ENCODE measurements at regions not wholly inside any gene's neighbourhood (a gene's known extent, or its start where the extent isn't known, plus 50 kb on each side); places are given as distances from the start of the nearest gene placed in this dataset.
"Not testable (repeated sequence)": the region's sequence is repeated elsewhere in the genome, so short reads cannot be mapped to it uniquely, and the experiment has no call there.

- FAIRE-seq (no peak), DNase-seq (ENCODE audit: low spot score) (no peak)
Observed at GRCh38 chr15:24146251-24146650, 459.1 kb upstream of the NDN start.

GRCh38 chr15:24150542-24150941 is 463.4 kb upstream of the NDN start:
- FAIRE-seq, result no peak
- DNase-seq (ENCODE audit: low spot score), result no peak

GRCh38 chr15:24158306-24158705 is 471.2 kb upstream of the NDN start:
- not testable (repeated sequence) for DNase-seq (ENCODE audit: low spot score); FAIRE-seq

GRCh38 chr15:24165512-24165911 is 478.4 kb upstream of the NDN start:
- FAIRE-seq; DNase-seq (ENCODE audit: low spot score): not testable (repeated sequence)

DNA sequence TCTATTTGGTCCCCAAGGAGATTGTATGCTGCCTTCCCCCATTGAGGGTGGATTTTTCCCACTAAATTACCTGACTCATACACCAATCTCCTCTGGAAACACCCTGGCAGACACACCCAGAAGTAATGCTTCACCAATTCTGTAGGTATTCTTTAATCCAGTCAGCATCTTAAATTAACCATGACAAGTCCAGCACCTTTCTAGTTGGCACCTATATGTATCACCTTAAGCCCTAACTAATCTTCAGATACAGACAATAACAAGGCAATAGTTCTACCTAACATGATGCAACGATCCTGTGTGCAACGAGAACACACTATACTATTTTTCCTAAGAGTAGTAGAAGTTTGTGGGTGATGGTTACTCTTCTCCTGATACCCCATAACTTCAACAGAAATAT is 473.3 kb upstream of the NPAP1 start:
- FAIRE-seq; DNase-seq (ENCODE audit: low spot score): not testable (repeated sequence)

GRCh38 chr15:24211742-24212476 is 463.7 kb upstream of the NPAP1 start:
- DNase-seq (ENCODE audit: low spot score); FAIRE-seq: not testable (repeated sequence)

- DNase-seq (ENCODE audit: low spot score) (no peak), FAIRE-seq (no peak)
Observed at GRCh38 chr15:24223739-24224138, 451.8 kb upstream of the NPAP1 start.

DNA sequence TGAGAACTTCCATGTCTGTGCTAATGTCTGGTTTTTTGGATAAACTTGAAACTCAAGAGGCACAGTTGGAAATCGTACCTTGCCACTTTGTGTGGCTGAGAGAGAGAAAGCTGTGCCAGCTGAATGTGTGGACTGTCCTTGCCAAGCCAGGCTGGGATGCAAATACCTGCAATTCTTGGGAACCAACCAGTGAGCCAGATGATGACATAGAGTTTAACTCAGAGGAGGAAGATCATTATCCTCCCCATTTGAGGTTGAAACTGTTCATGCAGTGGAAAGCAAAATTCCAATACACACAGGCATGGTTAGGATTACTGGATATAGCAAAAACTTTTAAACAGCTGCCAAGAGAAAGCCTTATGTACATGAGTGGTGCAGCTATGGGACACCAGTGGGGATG is 451.4 kb upstream of the NPAP1 start:
- FAIRE-seq, result no peak
- DNase-seq (ENCODE audit: low spot score), result no peak

DNA sequence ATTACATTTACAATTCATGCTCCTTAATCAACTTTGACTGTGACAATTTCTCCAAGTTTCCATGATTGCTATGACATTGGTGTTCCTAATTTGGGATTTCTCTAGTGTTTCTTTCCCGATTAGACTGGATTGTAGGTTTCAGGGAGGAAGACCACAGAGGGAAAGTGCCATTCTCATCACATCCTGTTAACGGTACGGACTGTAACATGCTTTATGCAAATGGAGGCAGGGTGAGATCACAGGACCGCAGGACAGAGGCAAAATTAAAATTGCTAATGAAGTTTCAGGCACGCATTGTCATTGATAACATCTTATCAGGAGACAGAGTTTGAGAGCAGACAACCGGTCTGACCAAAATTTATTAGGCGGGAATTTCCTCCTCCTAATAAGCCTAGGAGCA is 446.7 kb upstream of the NPAP1 start:
- FAIRE-seq; DNase-seq (ENCODE audit: low spot score): not testable (repeated sequence)

- not testable (repeated sequence) for DNase-seq (ENCODE audit: low spot score); FAIRE-seq
Observed at GRCh38 chr15:24233134-24233533, 442.4 kb upstream of the NPAP1 start.

DNA sequence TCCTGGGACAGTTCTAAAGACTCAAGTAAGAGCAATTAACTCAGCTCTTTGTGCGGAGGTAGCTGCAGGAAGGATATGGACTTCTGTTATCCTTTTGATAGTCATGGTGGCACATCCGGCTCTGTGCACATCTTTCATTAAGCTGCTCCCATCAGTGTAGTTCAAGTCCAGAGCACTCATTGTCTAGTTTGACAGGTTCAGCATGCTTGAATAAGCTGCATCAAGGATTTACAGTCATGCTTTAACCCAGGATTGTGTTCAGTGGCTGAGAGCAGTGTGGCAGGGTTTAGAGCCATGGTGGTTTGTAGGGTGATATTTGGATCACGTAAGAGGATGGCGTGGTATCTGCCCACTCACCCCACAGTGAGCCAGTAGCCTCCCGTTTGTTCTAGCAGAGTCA is 435.0 kb upstream of the NPAP1 start:
- DNase-seq (ENCODE audit: low spot score); FAIRE-seq: not testable (repeated sequence)

GRCh38 chr15:24259106-24259505 is 416.5 kb upstream of the NPAP1 start:
- not testable (repeated sequence) for DNase-seq (ENCODE audit: low spot score); FAIRE-seq

- not testable (repeated sequence) for DNase-seq (ENCODE audit: low spot score); FAIRE-seq
Observed at GRCh38 chr15:24260407-24260806, 415.2 kb upstream of the NPAP1 start.

DNA sequence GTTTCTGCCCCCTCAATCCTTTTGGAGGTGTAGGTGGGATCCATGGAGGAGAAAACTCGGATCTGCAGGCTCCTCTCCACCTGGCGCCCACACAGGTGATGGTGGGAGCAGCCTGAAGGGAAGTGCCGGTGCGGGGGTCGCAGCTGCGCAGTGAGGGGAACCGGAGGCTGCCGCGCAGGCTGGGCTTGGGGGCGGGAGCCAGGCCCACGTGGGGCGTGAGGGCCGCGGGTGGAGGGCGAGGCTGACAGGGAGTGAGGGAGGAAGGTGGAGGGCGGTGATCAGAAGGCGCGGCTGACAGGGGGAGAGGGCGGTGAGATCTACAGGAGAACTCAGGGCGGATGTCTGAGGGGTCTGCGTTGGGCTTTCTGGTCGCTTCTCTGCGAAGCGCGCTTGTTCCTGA is 414.7 kb upstream of the NPAP1 start:
- FAIRE-seq; DNase-seq (ENCODE audit: low spot score): not testable (repeated sequence)

GRCh38 chr15:24268536-24269165 is 406.9 kb upstream of the NPAP1 start:
- not testable (repeated sequence) for FAIRE-seq; DNase-seq (ENCODE audit: low spot score)

DNA sequence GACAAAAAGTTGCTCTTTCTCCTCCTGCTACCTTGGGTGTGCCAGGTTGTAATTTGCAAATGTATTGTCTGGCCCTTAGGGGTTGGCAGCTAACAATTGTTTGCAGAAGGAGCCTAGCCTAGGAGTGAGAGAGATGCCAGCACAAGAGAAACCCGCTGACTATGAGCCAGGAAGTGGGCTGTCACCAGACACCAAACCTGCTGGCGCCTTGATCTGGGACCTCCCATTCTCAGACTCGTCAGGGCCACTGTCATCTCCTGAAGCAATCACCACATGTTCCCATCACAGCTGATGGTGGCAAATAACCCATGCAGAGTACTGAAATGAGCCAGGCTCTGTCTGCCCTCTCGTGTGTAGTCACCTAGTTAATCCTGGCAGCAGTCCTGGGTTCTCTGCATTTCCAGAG is 406.4 kb upstream of the NPAP1 start:
- FAIRE-seq, result no peak
- DNase-seq (ENCODE audit: low spot score), result no peak

DNA sequence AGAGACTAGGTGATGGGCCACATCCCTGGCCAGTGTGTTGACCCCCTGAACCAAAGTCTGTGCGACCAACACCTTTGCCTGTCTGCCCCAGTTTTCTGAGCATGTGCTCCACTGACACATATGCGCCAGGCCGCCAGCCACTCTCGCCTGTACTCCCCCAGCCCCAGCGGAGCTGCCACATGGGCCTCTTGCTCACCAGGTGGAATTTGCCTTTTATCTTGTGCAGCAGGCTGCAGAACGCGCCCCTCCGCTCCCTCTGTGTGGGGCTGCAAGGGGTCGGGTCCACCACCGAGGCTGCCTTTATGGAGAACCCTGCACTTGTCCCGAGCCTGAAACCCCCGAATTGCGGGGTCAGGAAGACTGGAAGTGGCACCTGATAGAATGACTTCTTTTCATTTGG is 405.7 kb upstream of the NPAP1 start:
- no peak for FAIRE-seq
- no peak for DNase-seq (ENCODE audit: low spot score)

DNA sequence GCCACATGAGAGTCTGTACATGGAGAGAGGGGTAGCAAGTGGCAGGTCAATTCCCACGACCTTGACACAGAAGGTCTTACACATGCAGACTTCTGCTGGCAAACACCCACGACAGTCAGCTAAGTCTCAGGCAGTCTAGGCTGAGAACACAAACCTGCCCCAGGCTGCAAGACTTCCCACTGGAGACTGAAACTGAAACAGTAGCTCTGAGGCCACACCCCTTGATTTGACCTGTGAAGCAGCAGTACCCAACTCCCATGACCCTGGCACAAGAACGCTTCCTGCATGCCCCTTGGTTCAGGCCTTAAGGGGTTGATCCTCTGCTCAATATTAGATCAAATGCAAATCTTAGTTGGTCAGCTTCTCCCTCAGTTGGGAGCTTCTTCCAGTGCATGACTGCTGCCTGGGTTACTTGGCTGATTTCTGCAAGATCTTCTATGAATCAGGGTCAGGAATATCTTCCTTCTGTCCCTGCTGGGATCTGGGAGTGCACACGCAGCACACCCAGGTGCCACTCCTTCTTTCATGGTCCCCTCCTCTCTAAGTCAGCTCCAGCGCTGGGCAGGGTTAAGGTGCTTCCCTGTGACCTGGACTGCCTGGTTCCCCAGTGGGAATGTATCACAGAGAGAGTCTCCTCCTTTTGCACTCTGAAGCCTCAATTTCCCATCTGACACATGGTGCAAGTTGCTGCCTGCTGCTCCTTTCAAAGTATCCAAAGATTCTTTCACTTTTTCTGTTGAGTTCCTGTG is 403.9 kb upstream of the NPAP1 start:
- FAIRE-seq; DNase-seq (ENCODE audit: low spot score): not testable (repeated sequence)

GRCh38 chr15:24292837-24293236 is 382.7 kb upstream of the NPAP1 start:
- no peak for DNase-seq (ENCODE audit: low spot score)
- no peak for FAIRE-seq

DNA sequence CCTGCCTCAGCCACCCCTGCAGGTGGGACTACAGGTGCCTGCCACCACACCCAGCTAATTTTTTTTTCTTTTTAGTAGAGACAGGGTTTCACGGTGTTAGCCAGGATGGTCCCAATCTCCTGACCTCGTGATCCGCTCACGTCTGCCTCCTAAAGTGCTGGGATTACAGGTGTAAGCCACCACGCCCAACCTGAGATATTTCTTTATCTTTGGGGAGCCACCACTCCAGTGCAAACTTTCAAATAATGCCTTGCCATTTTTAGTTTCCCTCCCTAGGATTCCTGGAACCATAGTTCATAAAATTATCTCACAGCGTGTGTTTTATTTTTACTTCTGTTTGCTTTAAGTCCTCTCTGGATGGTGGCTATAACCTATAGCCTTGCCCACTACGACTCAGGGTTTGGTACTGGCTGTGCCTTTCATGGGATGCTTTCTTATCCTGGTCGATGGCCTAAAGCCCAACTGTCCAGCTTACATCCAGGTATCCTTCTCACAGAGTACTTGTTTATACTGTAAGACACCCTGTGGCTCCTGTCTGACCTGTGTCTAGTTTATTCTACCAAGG is 374.7 kb upstream of the NPAP1 start:
- not testable (repeated sequence) for DNase-seq (ENCODE audit: low spot score)

GRCh38 chr15:24301999-24302398 is 373.6 kb upstream of the NPAP1 start:
- not testable (repeated sequence) for FAIRE-seq; DNase-seq (ENCODE audit: low spot score)

More for the DNA sequence above, 374.7 kb upstream of the NPAP1 start:
- not testable (repeated sequence) for FAIRE-seq
